H1 (cell line): ENCODE measurements at regions not wholly inside any gene's neighbourhood (a gene's known extent, or its start where the extent isn't known, plus 50 kb on each side); places are given as distances from the start of the nearest gene placed in this dataset.

Experiments used
- CTCF ChIA-PET: fragments of 300-600 bp; sonication (Branson Sonifier 250); formaldehyde crosslinking; loops from one replicate; lab custom pipeline; 2021; ENCODE audit not compliant: partially characterized antibody; lab: Charles Lee
- POLR2A ChIA-PET: fragments of 300-600 bp; sonication (Branson Sonifier 250); formaldehyde crosslinking; loops from one replicate; lab custom pipeline; 2021; ENCODE audit warnings: inconsistent platforms; ENCODE audit not compliant: partially characterized antibody; lab: Charles Lee
- DNase-seq, 2 experiments: peaks; one replicate each; pipeline versions ENCODE4 v3.0.0 to v3.0.0-alpha.2; 2010 to 2022; ENCODE audit warnings: low spot score in 2 of 2, low read depth in 1 of 2, mixed read lengths in 1 of 2
- FAIRE-seq: peaks from 2 replicates; lab custom pipeline; 2011; peaks lifted over from hg19 to GRCh38; lab: Jason Lieb, UNC
- H2AFZ ChIP-seq: 2 replicates; pipeline ENCODE4 v1.8.1; 2012; ENCODE audit warnings: low read length, inconsistent platforms
- H2AK5ac ChIP-seq: 2 replicates; pipeline ENCODE4 v1.6.1; 2013; ENCODE audit warnings: low read depth, low read length
- H2BK120ac ChIP-seq: replicated peaks from 2 replicates; pipeline ENCODE3; 2013; ENCODE audit warnings: low read depth, low read length, inconsistent platforms
- H2BK12ac ChIP-seq: 2 replicates; pipeline ENCODE4 v1.6.1; 2013; ENCODE audit warnings: low read depth, low read length
- H2BK15ac ChIP-seq: 2 replicates; pipeline ENCODE4 v1.6.1; 2013; ENCODE audit warnings: low read length
- H2BK20ac ChIP-seq: 2 replicates; pipeline ENCODE4 v1.6.1; 2013; ENCODE audit warnings: low read length
- H2BK5ac ChIP-seq: 2 replicates; pipeline ENCODE4 v1.6.1; 2013; ENCODE audit warnings: low read depth, low read length
- H3K14ac ChIP-seq: 2 replicates; pipeline ENCODE4 v1.6.1; 2013; ENCODE audit warnings: inconsistent platforms; ENCODE audit not compliant: insufficient read length
- H3K18ac ChIP-seq: 2 replicates; pipeline ENCODE4 v1.6.1; 2013; ENCODE audit warnings: low read length; ENCODE audit errors: extremely low read depth
- H3K23ac ChIP-seq: 2 replicates; pipeline ENCODE4 v1.6.1; 2013; ENCODE audit warnings: inconsistent platforms; ENCODE audit not compliant: insufficient read length
- H3K23me2 ChIP-seq: 2 replicates; pipeline ENCODE4 v1.6.1; 2013; ENCODE audit warnings: low read depth, low read length
- H3K27ac ChIP-seq: 2 replicates; pipeline ENCODE4 v1.6.1; 2011; ENCODE audit warnings: low read depth, low read length, inconsistent platforms
- H3K27me3 ChIP-seq, 4 experiments: replicated peaks in 1 of 4; 1 replicate in 1 of 4; 2 replicates in 3 of 4; pipeline versions ENCODE4 v1.6.1 to v1.8.1; 2011 to 2013; ENCODE audit warnings: low read length in 3 of 4, mild to moderate bottlenecking in 3 of 4, inconsistent platforms in 2 of 4, mixed read lengths in 2 of 4, moderate library complexity in 1 of 4; ENCODE audit not compliant: control insufficient read depth in 3 of 4, insufficient read depth in 3 of 4; ENCODE audit errors: extremely low read depth in 1 of 4
- H3K36me3 ChIP-seq, 4 experiments: 2 replicates each; pipeline versions ENCODE4 v1.6.1 to v1.8.1; 2011 to 2013; ENCODE audit warnings: mild to moderate bottlenecking in 4 of 4, low read length in 3 of 4, moderate library complexity in 2 of 4, control low read depth in 1 of 4, inconsistent platforms in 1 of 4; ENCODE audit not compliant: insufficient read depth in 4 of 4, control insufficient read depth in 2 of 4
- H3K4ac ChIP-seq: replicated peaks from 2 replicates; pipeline ENCODE3; 2013; ENCODE audit warnings: low read length, low read depth, mixed read lengths, inconsistent platforms; ENCODE audit not compliant: insufficient read length
- H3K4me1 ChIP-seq, 4 experiments: replicated peaks in 1 of 4; 1 replicate in 1 of 4; 2 replicates in 3 of 4; pipeline versions ENCODE4 v1.6.1 to v1.8.1; 2011 to 2013; ENCODE audit warnings: low read length in 3 of 4, inconsistent platforms in 2 of 4, mixed read lengths in 1 of 4; ENCODE audit not compliant: insufficient read depth in 4 of 4, control insufficient read depth in 3 of 4
- H3K4me2 ChIP-seq, 2 experiments: 2 replicates each; pipeline versions ENCODE4 v1.6.1 to v1.8.1; 2011 to 2013; ENCODE audit warnings: low read depth in 2 of 2, low read length in 2 of 2, control low read depth in 1 of 2, inconsistent platforms in 1 of 2, mild to moderate bottlenecking in 1 of 2; ENCODE audit not compliant: insufficient read depth in 1 of 2
- H3K4me3 ChIP-seq, 4 experiments: fragments of 200-600, 300-600 bp in 1 of 4; sonication (generic), shearing (Covaris generic), sonication (Bioruptor Twin) in 1 of 4; 2 replicates each; pipeline versions ENCODE4 v1.5.1 to v1.8.1; 2011 to 2016; ENCODE audit warnings: low read length in 4 of 4, low read depth in 3 of 4, control low read depth in 2 of 4, inconsistent platforms in 2 of 4, mild to moderate bottlenecking in 2 of 4, mixed read lengths in 1 of 4, moderate library complexity in 1 of 4; ENCODE audit not compliant: insufficient read depth in 2 of 4; ENCODE audit errors: extremely low read depth in 1 of 4
- H3K56ac ChIP-seq: replicated peaks from 2 replicates; pipeline ENCODE3; 2013; ENCODE audit warnings: low read depth, mild to moderate bottlenecking, mixed read lengths, low read length, inconsistent platforms; ENCODE audit not compliant: insufficient read length
- H3K79me1 ChIP-seq: 2 replicates; pipeline ENCODE4 v1.6.1; 2013; ENCODE audit warnings: low read depth, low read length, control low read depth
- H3K79me2 ChIP-seq, 2 experiments: 2 replicates each; pipeline versions ENCODE4 v1.6.1 to v1.8.1; 2012 to 2013; ENCODE audit warnings: low read length in 2 of 2, mild to moderate bottlenecking in 2 of 2, inconsistent platforms in 1 of 2; ENCODE audit not compliant: insufficient read depth in 2 of 2, control insufficient read depth in 1 of 2
- H3K9ac ChIP-seq, 4 experiments: replicated peaks in 1 of 4; 1 replicate in 1 of 4; 2 replicates in 3 of 4; pipeline versions ENCODE4 v1.6.1 to v1.8.1; 2011 to 2013; ENCODE audit warnings: low read depth in 3 of 4, low read length in 3 of 4, control low read depth in 2 of 4, mild to moderate bottlenecking in 2 of 4, moderate library complexity in 2 of 4, inconsistent platforms in 1 of 4; ENCODE audit errors: extremely low read depth in 1 of 4
- H3K9me3 ChIP-seq, 2 experiments: 2 replicates each; pipeline versions ENCODE4 v1.6.1 to v1.8.1; 2012 to 2013; ENCODE audit warnings: mild to moderate bottlenecking in 2 of 2, moderate library complexity in 2 of 2, control low read depth in 1 of 2, inconsistent platforms in 1 of 2, low read depth in 1 of 2, low read length in 1 of 2, mixed read lengths in 1 of 2; ENCODE audit not compliant: insufficient read depth in 2 of 2
- H4K20me1 ChIP-seq, 2 experiments: replicated peaks in 1 of 2; 2 replicates each; pipeline versions ENCODE3 to v1.8.1; 2011 to 2013; ENCODE audit warnings: inconsistent platforms in 2 of 2, low read length in 2 of 2, mild to moderate bottlenecking in 1 of 2; ENCODE audit not compliant: insufficient read depth in 2 of 2, control insufficient read depth in 1 of 2
- H4K5ac ChIP-seq: 2 replicates; pipeline ENCODE4 v1.6.1; 2013; ENCODE audit warnings: low read length, low read depth, mixed read lengths, inconsistent platforms; ENCODE audit not compliant: insufficient read length
- H4K8ac ChIP-seq: 2 replicates; pipeline ENCODE4 v1.8.0; 2013; ENCODE audit warnings: mild to moderate bottlenecking, moderate library complexity, low read length, inconsistent platforms; ENCODE audit not compliant: insufficient read depth; ENCODE audit errors: extremely low read depth
- H4K91ac ChIP-seq: replicated peaks from 2 replicates; pipeline ENCODE3; 2013; ENCODE audit warnings: low read length, mixed read lengths, inconsistent platforms; ENCODE audit not compliant: insufficient read length
- BCL11A ChIP-seq, 2 experiments: IDR thresholded peaks; one replicate each; pipeline ENCODE4 v1.6.1; 2011; ENCODE audit warnings: low read depth in 2 of 2, low read length in 2 of 2, mild to moderate bottlenecking in 2 of 2
- CHD2 ChIP-seq: IDR thresholded peaks from 2 replicates; pipeline ENCODE4 v1.6.1; 2012; ENCODE audit warnings: low read length, improper control_type of control experiment
- CREB1 ChIP-seq: IDR thresholded peaks from 2 replicates; pipeline ENCODE4 v1.6.1; 2012; ENCODE audit warnings: inconsistent platforms
- FOSL1 ChIP-seq: IDR thresholded peaks from 2 replicates; pipeline ENCODE4 v1.6.1; 2011; ENCODE audit warnings: mild to moderate bottlenecking, low read depth, low read length, moderate library complexity; ENCODE audit not compliant: insufficient read depth
- GTF2F1 ChIP-seq: IDR thresholded peaks from 2 replicates; pipeline ENCODE4 v1.6.1; 2012; ENCODE audit warnings: low read depth, low read length, improper control_type of control experiment, borderline replicate concordance
- HDAC2 ChIP-seq, 2 experiments: fragments of 300-600 bp in 1 of 2; sonication (generic) in 1 of 2; IDR thresholded peaks; 2 replicates each; pipeline ENCODE4 v1.6.1; 2011 to 2012; ENCODE audit warnings: low read depth in 2 of 2, low read length in 2 of 2, mild to moderate bottlenecking in 2 of 2, moderate library complexity in 2 of 2, borderline replicate concordance in 1 of 2, inconsistent platforms in 1 of 2
- POU5F1 ChIP-seq: IDR thresholded peaks from 2 replicates; pipeline ENCODE4 v1.6.1; 2011; ENCODE audit warnings: low read depth, mild to moderate bottlenecking, low read length, moderate library complexity
- SP2 ChIP-seq: IDR thresholded peaks from 2 replicates; pipeline ENCODE4 v1.6.1; 2012; ENCODE audit warnings: mild to moderate bottlenecking, low read length, inconsistent platforms
- SRF ChIP-seq: IDR thresholded peaks from 2 replicates; pipeline ENCODE4 v1.6.1; 2011; ENCODE audit warnings: mild to moderate bottlenecking, low read depth, low read length, moderate library complexity
- TEAD4 ChIP-seq: IDR thresholded peaks from 2 replicates; pipeline ENCODE4 v1.6.1; 2012; ENCODE audit warnings: low read depth, low read length, inconsistent platforms, mixed read lengths
- WGBS, 2 experiments: shearing (Covaris generic) in 1 of 2; methylation state at CpG; one replicate each; pipeline versions ENCODE4 v1.1.6 to v1.1.7; 2013 to 2015; ENCODE audit warnings: low lambda C conversion rate in 2 of 2, mixed read lengths in 2 of 2, inconsistent platforms in 1 of 2, low coverage in 1 of 2, missing lambda C conversion rate in 1 of 2; ENCODE audit not compliant: insufficient replicate concordance in 2 of 2, insufficient coverage in 1 of 2, insufficient read length in 1 of 2; ENCODE audit errors: extremely low coverage in 1 of 2, missing lambda C conversion rate in 1 of 2; 5-methylcytosine and 5-hydroxymethylcytosine counted together
- TF ChIP-seq, protein P1 (sequence below): IDR thresholded peaks from 2 replicates; pipeline ENCODE4 v1.6.1; 2011; ENCODE audit warnings: low read depth, mild to moderate bottlenecking, low read length; ENCODE audit not compliant: insufficient read depth

DNA sequence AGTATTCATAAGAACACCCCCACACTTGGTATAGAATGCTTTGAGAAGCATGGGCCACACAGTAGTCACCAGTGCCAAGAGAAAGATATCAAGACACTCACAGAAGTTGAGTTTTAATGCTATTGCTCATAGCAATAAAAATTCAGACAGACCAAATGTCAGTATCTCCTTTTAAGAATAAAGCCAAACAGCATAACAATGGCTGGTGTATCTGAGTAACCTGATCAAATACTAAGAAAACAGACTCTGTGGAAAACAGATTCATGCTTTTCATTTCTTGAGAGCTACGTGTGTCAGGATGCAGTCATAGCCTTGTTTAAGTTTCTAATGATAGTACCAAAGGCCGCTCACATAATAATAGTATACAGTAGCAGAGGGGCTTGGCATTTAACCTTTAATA, 778.5 kb downstream of the MECOM start:
- CTCF ChIA-PET = interaction anchor here (1.2 to 3.5 kb wide), 2 partner anchors 19 to 333 kb away, joined by 3 to 16 read pairs; no protein-coding TSS in a partner anchor
- no peaks in the 10 kb centered on the region for H3K4me1 ChIP-seq
- H3K56ac ChIP-seq = no peak overlapping the region
- no peak overlapping the region for H2AK5ac ChIP-seq
- no peak overlapping the region for H3K14ac ChIP-seq
- no peak overlapping the region for H3K27ac ChIP-seq
- POLR2A ChIA-PET = no interaction called here
- H3K79me2 ChIP-seq = no peaks in the 10 kb centered on the region
- H4K8ac ChIP-seq = no peak overlapping the region
- H2BK20ac ChIP-seq = no peak overlapping the region
- no peaks in the 10 kb centered on the region for H4K20me1 ChIP-seq
- FAIRE-seq (no peak), DNase-seq (no peak)
- H3K79me1 ChIP-seq = no peaks in the 10 kb centered on the region
- H2BK120ac ChIP-seq = no peak overlapping the region
- H2AFZ ChIP-seq = no peak overlapping the region
- no peak overlapping the region for H2BK5ac ChIP-seq
- no peak for TF ChIP-seq POU5F1
- TF ChIP-seq, protein P1, sequence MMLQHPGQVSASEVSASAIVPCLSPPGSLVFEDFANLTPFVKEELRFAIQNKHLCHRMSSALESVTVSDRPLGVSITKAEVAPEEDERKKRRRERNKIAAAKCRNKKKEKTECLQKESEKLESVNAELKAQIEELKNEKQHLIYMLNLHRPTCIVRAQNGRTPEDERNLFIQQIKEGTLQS = no peak
- no peak for TF ChIP-seq CHD2
- no peak for TF ChIP-seq SRF
- no peak for TF ChIP-seq CREB1
- no peak for TF ChIP-seq FOSL1
- no peak for TF ChIP-seq BCL11A (IDR thresholded peaks at IDR 0.05; ENCODE audit: low read depth in 2 of 2, low read length in 2 of 2)
- no peak for TF ChIP-seq TEAD4
- TF ChIP-seq SP2 = no peak
- no peak for TF ChIP-seq HDAC2 (IDR thresholded peaks at IDR 0.05; ENCODE audit: borderline replicate concordance in 1 of 2, low read depth in 2 of 2, low read length in 2 of 2)
- no peak for TF ChIP-seq GTF2F1
- 98% methylated on average over 2 of the region's 2 CpGs; no CpG with 5 or more reads in 1 of the 2 experiments for whole genome bisulfite sequencing, 2 experiments
- H3K18ac ChIP-seq = no peak overlapping the region
- no peak overlapping the region for H4K5ac ChIP-seq
- H3K23me2 ChIP-seq = no peaks in the 10 kb centered on the region
- no peak overlapping the region for H3K4ac ChIP-seq
- no peak overlapping the region for H3K23ac ChIP-seq
- H3K9me3 ChIP-seq = no peaks in the 10 kb centered on the region
- no peak overlapping the region for H2BK15ac ChIP-seq
- H3K36me3 ChIP-seq = no peaks in the 10 kb centered on the region
- H3K9ac ChIP-seq = no peak overlapping the region
- H2BK12ac ChIP-seq = no peak overlapping the region
- H3K4me3 ChIP-seq = no peak overlapping the region
- H3K4me2 ChIP-seq = no peak overlapping the region
- H3K27me3 ChIP-seq = no peaks in the 10 kb centered on the region
- no peak overlapping the region for H4K91ac ChIP-seq
